EL (cell line): ENCODE measurements at regions not wholly inside any gene's neighbourhood (a gene's known extent, or its start where the extent isn't known, plus 50 kb on each side); places are given as distances from the start of the nearest gene placed in this dataset.
"Not testable (repeated sequence)": the region's sequence is repeated elsewhere in the genome, so short reads cannot be mapped to it uniquely, and the experiment has no call there.

Experiments used
- DNase-seq: peaks from one replicate; pipeline ENCODE4 v3.0.0-alpha.2; 2016

DNA sequence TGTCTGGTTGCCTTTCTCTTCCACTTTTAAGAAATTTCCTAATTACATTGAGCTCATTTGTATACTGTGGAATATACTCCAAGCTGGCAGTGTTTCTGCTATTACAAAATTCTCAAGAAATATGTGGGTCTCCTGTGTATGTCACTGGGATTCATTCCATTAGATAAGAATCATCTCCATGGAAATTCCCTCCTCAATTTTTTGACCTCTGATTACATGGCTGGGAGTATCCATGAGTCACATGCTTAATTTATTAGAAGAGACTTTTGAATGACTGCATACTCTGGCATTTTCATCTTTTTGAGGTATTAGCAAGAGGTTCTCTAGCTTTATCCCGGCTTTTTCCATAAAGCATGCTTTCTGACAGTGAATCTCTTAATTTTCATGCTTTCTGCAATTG lies 665.5 kb upstream of the CNTNAP5 start:
- DNase-seq = no peak

DNA sequence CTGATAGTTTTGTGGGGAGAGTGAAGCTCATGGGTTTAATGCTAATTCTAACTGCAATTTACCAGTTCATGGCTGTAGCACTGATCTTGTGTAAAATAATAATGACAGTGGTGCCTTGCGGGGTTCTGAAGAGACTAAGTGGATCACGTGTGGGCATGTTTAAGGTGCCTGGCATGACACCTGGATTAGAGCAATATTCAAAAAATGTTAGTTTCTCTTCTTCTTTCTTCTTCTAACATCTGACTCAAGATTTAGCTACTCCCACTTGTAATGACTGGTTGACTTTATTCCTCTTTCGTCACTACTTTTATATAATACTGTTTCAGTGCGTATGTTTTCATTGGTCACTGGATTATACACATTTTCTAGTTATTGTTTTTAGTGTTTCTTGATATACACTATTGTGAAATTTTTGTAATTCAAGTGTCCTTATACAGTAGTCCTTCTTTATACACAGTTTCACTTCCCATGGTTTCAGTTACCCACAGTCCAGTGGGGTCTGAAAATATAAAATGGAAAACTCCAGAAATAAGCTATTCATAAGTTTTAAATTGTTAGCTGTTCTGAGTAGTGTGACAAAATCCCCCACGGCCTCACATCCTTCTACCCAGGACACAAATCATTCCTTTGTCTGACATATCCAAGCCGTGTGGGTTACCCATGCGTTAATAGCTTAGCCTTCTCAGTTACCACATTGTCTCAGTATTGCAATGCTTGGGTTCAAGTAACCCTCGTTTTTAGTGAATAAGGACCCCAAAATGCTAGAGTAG lies 662.2 kb upstream of the CNTNAP5 start:
- DNase-seq = no peak

DNA sequence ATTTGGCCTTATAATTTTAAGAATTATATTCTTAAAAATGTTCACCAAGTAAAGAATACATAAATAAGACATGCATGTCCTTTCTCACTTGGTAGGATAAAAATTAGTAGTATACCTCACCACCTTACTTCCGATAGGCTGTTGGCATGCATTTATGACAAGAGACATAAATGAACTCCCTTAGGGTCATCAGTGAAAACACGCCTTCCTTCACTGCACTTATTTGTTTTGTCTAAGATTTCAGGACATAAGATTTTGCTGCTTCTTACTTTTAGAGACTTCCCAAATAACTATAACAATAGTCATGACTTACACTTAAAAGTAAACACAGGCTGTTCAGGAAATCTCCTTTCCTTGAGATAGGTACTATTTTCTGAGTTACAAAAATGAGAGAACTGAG lies 661.3 kb upstream of the CNTNAP5 start:
- DNase-seq = no peak

- DNase-seq = no peak
Measured at GRCh38 chr2:123364243-123364896, 660.7 kb upstream of the CNTNAP5 start.

DNA sequence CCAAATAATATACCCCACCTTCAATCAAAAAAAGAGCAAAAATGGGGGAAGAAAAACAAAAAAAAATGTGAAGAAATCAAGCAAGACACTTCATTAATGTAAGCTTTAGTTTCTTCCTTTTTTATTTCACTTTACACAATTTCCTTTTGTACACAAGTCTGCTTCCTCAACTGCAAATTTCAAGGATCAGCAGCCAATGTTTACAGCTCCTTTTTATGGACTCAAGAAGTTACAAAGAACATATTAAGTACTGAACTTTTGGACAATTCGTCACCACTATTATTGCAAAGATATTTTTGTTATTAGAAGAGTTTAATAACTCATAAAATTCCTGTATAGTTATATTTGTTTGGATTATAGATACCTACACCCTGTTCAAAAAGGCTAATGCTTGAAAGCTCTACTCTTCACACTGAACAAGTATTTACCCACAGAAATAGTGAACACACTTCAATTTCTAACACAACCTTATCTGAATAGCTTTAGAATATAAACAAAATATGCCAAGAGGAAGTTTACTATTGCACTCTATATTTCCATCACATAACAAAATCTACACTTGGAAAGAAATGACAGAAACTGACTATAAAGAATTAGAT lies 658.7 kb upstream of the CNTNAP5 start:
- DNase-seq = no peak

- no peak for DNase-seq
Measured at GRCh38 chr2:123370186-123370585, 654.9 kb upstream of the CNTNAP5 start.

DNA sequence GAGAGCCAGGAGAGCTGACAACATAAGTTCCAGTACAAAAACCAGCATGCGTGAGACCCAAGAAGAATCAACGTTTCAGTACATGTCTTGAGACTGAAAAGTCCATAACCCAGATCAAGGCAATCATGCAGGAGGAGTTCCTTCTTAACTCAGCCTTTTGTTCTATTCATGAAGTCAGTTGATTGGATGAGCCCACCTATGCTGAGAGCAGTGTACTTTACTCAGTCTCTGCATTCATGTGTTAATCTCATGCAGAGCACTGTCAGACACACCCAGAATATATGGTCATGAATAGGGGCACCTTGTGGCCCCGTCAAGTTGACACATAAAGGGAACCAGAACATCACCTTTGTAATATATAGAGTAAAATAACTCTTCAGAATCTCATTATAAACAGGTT lies 653.6 kb upstream of the CNTNAP5 start:
- DNase-seq = no peak

GRCh38 chr2:123380370-123380935 lies 644.6 kb upstream of the CNTNAP5 start:
- DNase-seq = no peak

GRCh38 chr2:123415678-123416077 lies 609.4 kb upstream of the CNTNAP5 start:
- DNase-seq = no peak

DNA sequence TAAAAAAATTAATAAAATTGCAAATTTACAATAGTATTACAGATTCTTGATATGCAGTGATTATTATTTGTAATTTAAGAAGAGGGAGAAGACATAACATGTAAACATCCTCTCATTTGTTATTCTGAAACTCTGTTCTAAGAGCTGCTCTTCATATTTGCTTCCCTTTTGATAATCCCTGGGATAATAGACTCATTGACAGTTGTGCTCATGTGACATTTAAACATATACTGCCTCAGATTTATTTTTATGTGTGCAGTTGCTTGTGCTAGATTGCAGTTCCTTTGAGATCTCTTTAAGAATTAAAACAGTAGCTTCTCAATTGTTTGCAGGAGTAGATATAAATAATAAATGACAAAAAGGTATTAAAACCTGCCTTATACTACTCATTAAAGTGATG lies 605.1 kb upstream of the CNTNAP5 start:
- no peak for DNase-seq

DNA sequence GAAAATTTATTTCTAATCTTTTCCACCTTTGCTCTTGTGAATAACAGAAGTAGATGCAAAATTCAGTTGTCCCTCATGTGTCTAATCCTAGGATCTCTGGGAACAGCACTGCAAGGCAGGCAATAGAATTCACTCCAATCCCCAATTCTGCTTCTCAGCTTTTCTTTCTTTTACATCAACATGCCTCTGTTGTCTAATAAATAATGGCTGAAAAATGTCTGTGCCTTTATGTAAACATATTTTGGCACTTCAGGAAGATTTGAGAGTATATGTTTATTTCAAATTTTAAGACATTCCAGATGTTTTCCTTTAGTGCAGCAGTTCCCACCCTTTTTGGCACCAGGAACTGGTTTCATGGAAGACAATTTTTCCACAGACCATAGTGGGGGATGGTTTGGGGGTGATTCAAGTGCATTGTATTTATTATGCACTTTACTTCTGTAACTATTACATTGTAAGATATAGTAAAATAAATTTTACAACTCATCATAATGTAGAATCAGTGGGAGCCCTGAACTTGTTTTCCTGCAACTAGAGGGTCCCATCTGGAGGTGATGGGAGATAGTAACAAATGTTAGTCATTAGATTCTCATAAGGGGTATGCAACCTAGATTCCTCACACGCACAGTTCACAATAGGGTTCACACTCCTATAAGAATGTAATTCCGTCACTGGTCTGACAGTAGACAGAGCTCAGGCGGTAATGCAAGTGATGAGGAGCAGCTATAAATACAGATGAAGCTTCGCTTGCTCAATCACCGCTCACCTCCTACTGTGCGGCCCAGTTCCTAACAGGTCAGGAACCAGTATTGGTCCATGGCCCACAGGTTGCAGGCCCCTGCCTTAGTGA lies 590.3 kb upstream of the CNTNAP5 start:
- DNase-seq = no peak

DNA sequence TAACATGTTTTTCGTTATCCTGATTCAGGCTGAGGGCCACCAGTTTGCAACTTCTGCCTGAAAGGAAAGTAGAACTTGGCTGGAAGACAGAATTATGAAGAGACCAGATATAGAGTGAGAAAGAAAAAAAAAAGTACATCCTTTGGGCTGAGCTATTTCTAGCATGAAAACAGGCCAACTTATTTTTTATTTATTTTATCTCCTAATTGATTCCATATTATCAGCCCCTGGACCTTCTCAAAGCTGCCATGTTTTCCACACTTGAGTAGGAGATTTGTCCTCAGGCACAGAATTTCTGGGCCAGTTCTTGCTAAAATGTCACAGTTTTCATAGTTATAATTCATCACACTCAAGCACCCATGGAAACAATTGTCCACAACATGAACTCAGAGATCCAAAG lies 586.8 kb upstream of the CNTNAP5 start:
- no peak for DNase-seq

GRCh38 chr2:123438675-123439074 lies 586.4 kb upstream of the CNTNAP5 start:
- DNase-seq = no peak

DNA sequence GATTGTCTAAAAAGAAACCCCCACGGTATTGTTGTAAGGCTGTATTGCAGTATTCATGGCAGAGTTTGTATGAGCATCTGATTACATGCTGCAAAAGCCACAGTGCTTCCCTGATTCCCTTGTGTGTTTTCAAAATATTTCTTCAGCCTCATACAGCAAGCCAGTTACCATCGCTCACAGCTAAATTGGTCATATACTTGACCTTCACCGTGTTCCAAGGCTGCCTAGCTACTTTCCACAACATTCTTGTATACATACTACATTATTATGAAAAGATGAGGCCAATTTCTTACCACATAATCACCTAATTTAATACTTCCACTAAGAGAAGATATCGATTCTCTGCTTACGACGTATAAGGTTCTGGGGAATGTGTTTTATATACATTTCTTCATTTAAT lies 576.3 kb upstream of the CNTNAP5 start:
- no peak for DNase-seq

- DNase-seq = no peak
Measured at GRCh38 chr2:123451542-123451941, 573.5 kb upstream of the CNTNAP5 start.

DNA sequence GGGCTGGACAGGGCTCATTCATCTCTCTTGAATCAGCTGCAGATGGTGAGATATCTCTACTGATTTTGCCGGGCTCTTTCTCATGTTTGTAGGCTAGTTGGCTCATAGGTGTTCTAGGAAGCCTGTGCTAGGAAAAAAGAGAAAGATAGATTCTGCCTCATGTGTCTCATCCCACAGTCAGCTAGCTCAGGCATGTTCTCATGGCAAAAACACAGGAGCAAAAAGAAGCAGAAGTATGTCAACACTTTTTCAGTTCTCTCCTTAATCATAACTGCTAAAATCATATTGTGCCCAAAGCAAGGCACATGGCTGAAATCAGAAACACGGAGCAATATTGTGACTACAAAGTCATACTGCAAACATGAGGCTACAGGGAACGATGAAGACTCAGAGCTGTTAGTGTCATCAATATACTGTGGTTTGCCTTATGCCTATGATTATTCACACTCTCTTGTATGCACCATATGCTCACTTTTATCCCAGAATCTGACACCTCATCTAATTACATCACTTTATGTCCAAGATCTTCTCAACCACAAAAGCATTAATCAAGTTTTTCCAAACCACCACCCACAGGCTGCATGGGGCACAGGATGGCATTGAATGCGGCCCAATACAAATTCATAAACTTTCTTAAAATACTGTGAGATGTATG lies 571.9 kb upstream of the CNTNAP5 start:
- no peak for DNase-seq

DNA sequence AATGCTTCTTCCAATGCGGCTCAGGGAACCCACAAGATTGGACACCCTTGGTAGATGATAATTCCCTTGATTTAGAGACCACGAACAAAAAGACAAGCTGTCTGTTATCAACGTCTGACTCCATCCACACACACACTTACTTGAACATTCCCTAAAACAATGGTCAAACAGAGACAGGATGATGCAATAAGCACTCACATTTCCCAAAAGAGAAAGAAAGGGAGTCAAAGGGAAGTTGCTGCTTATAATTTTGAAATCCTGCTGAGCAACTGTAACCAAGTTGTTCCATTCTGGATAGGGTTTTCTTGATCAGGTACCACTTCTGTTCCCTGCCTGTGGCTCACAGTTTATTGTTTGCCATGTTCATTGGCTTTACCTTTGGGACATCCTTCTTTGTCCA lies 571.3 kb upstream of the CNTNAP5 start:
- DNase-seq = no peak

DNA sequence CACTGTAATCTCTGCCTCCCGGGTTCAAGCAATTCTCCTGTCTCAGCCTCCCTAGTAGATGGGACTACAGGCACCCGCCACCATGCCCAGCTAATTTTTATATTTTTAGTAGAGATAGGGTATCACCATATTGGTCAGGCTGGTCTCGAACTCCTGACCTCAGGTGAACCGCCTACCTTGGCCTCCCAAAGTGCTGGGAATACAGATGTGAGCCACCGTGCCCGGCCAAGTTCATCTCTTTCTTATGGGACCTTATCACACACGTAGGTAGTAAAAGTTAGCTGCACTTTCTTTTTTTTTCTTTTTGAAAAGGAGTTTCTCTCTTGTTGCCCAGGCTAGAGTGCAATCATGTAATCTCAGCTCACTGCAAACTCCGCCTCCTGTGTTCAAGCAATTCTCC lies 569.9 kb upstream of the CNTNAP5 start:
- not testable (repeated sequence) for DNase-seq

DNA sequence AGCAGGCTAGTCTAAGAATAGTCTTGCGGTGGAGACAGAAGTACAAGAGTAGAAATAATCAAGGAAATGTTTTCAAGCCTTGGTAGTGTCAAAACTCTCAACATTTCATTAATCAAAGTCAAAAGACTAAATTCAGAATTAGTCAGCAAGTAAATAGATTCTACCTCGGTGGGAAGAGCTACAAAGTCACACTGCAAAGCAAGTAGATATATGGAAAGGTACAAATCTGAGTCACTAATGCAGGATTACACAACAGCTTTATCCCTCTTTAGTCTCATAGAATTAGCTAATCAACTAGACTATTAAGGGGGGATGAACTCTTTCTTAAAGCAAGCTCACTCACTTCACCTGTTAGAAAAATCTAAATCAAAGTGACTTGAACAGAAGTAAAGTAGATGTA lies 568.7 kb upstream of the CNTNAP5 start:
- no peak for DNase-seq

DNA sequence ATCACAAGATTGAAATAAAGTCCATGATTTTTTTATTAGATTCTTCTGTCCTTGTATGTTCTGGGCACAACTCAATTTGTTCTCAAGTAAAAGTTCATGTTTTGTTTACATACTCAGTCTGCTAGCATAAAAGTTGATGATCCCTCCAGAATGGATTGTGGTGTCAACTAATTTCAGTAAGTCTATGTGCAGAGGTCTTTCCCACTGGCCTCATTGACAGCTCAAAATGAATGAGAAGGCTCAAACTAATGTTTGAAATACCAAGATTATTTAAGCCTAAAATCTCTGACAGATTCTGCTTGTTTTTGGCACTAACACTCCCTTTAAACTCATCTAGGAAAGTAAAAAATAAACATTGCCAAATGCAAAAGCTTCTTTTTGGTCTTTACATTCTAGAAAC lies 561.2 kb upstream of the CNTNAP5 start:
- no peak for DNase-seq

GRCh38 chr2:123468071-123468470 lies 557.0 kb upstream of the CNTNAP5 start:
- no peak for DNase-seq

- no peak for DNase-seq
Measured at GRCh38 chr2:123481406-123481805, 543.7 kb upstream of the CNTNAP5 start.

DNA sequence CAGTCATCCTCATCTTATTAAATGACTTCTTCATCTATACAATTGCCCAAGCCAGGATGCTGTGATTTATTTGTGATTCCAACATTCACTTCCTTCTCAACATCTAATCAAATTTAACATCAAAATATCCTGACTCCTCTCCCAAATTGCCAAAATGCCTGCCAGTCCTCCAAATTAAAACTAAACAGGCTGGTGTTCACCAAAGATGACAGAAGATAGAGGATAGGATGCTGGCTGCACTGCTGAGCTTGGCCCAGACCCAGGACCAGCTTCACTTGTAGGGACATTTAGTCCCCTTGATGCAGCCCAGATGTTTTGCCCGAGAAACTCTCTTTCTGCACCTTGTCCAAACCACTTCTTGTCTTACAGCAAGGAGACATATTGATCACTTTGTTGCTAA lies 540.0 kb upstream of the CNTNAP5 start:
- DNase-seq = no peak
